Transverse colon (tissue), 4 donors: ENCODE measurements at regions not wholly inside any gene's neighbourhood (a gene's known extent, or its start where the extent isn't known, plus 50 kb on each side); places are given as distances from the start of the nearest gene placed in this dataset.

Experiments
- DNase-seq: peaks from one replicate; pipeline ENCODE4 v3.0.0-alpha.2; 2019
- H3K27ac ChIP-seq, 4 donors: fragments of 200-600 bp; sonication (generic); 2 replicates each; pipeline ENCODE4 v1.5.1; 2016 to 2018; ENCODE audit warnings: inconsistent platforms in 4 of 4
- H3K27me3 ChIP-seq: fragments of 200-600 bp; sonication (generic); 2 replicates; pipeline ENCODE4 v1.5.1; 2017; ENCODE audit warnings: inconsistent platforms
- H3K36me3 ChIP-seq, 4 donors: fragments of 200-600 bp; sonication (generic); 2 replicates each; pipeline ENCODE4 v1.5.1; 2017 to 2019; ENCODE audit warnings: inconsistent platforms in 4 of 4
- H3K4me1 ChIP-seq, 4 donors: fragments of 200-600 bp; sonication (generic); 2 replicates each; pipeline ENCODE4 v1.5.1; 2017 to 2020; ENCODE audit warnings: inconsistent platforms in 4 of 4
- H3K4me3 ChIP-seq, 4 donors: fragments of 200-600 bp; sonication (generic); 1 replicate in 1 of 4; 2 replicates in 3 of 4; pipeline versions ENCODE4 v1.5.1 to v1.6.1; 2017 to 2019; ENCODE audit warnings: inconsistent platforms in 4 of 4
- H3K9me3 ChIP-seq, 2 donors: fragments of 200-600 bp; sonication (generic); 2 replicates each; pipeline ENCODE4 v1.5.1; 2017 to 2019; ENCODE audit warnings: inconsistent platforms in 2 of 2
- EP300 ChIP-seq: sonication (generic); formaldehyde crosslinking; IDR thresholded peaks from one replicate; pipeline ENCODE4 v1.6.1; 2017; ENCODE audit warnings: antibody characterized with exemption, low read depth
- POLR2A ChIP-seq: fragments of 450-650 bp; IDR thresholded peaks from one replicate; pipeline ENCODE4 v1.6.1; 2016; ENCODE audit warnings: antibody characterized with exemption, mild to moderate bottlenecking, moderate library complexity
- POLR2AphosphoS5 ChIP-seq, 3 donors: sonication (generic); formaldehyde crosslinking; IDR thresholded peaks; one replicate each; pipeline ENCODE4 v1.6.1; 2016; ENCODE audit warnings: antibody characterized with exemption in 3 of 3
- WGBS, 2 donors: methylation state at CpG; one replicate each; pipeline ENCODE4 v1.1.5; 2018; ENCODE audit warnings: low coverage in 1 of 2; 5-methylcytosine and 5-hydroxymethylcytosine counted together
- in situ Hi-C, 4 donors: fragments of 200-750 bp; cut with MboI; loops; one replicate each; pipeline versions ENCODE4 v1.15.0 to v1.15.1; 2017; ENCODE audit warnings: low sequenced_read_pairs in 3 of 4, low pct_ligation_motif_present in 1 of 4, low pct_unique_long_range_greater_than_20kb in 1 of 4
- intact Hi-C: fragments of 100-400 bp; cut with DNase I; formaldehyde crosslinking; loops from one replicate; pipeline ENCODE4 v1.15.1; 2023; ENCODE audit warnings: low total_unique reads
- TF ChIP-seq, protein P1 (sequence below), 5 experiments: fragments of 200-600 bp in 3 of 5; fragments of 450-650 bp in 2 of 5; sonication (generic) in 3 of 5; IDR thresholded peaks; 1 replicate in 2 of 5; 2 replicates in 3 of 5; pipeline ENCODE4 v1.5.1; 2016 to 2017; ENCODE audit warnings: antibody characterized with exemption in 5 of 5, inconsistent platforms in 3 of 5, mild to moderate bottlenecking in 2 of 5, moderate library complexity in 1 of 5

DNA sequence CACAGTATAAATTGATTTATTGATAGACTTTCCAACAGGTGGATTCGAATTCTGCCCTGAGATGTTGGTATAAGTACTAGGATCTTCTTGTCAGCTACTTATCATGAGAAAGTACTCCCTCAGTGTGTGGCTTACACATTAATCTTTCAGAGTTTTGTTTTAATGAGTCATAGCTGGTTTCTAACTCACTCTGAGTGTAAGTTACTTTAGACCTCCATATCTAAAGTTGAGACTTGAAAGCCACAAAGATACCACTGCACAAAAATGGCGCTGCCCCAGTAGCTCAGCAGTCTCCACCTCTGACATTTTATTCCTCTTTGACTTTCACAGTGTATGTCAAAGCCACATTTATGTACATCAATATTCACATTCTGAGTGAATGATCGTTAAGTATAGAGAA is 318.5 kb downstream of the ARAP2 start:
- WGBS, 2 donors = 77% methylated on average over 3 of the region's 3 CpGs
- intact Hi-C loops = no loop called here
- no peaks in the 10 kb centered on the region for H3K9me3 ChIP-seq
- H3K27ac ChIP-seq = no peak overlapping the region
- H3K4me1 ChIP-seq = no peaks in the 10 kb centered on the region
- H3K36me3 ChIP-seq = no peaks in the 10 kb centered on the region
- in situ Hi-C loops = no loop called here
- no peak for DNase-seq
- no peaks in the 10 kb centered on the region for H3K27me3 ChIP-seq
- no peak overlapping the region for H3K4me3 ChIP-seq
- TF ChIP-seq EP300 (no peak), POLR2AphosphoS5 (IDR thresholded peaks at IDR 0.05) (no peak)

DNA sequence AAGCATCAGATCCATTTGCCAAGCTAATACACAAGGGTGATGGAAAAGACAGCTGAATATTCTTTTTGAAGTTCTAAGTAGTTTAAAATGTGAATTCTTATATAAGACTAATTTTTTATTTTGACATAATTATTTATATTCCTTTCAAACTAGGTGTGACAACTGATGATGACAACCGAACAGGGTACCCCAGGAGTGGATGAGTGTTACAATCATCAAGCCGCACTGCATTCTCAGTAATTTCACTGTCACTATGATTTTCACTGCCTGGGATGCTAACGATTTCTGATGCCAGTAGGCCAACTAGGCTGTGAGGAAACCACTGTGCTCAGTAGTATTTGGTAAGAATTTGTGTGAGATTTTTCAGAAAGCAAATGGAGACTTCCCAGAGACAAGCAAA is 317.5 kb downstream of the ARAP2 start:
- Histone ChIP-seq H3K27me3 (no peaks in the 10 kb centered on the region), H3K9me3 (no peaks in the 10 kb centered on the region), H3K4me1 (no peaks in the 10 kb centered on the region), H3K36me3 (no peaks in the 10 kb centered on the region), H3K27ac (no peak overlapping the region), H3K4me3 (no peak overlapping the region)
- intact Hi-C loops = no loop called here
- TF ChIP-seq, protein P1, sequence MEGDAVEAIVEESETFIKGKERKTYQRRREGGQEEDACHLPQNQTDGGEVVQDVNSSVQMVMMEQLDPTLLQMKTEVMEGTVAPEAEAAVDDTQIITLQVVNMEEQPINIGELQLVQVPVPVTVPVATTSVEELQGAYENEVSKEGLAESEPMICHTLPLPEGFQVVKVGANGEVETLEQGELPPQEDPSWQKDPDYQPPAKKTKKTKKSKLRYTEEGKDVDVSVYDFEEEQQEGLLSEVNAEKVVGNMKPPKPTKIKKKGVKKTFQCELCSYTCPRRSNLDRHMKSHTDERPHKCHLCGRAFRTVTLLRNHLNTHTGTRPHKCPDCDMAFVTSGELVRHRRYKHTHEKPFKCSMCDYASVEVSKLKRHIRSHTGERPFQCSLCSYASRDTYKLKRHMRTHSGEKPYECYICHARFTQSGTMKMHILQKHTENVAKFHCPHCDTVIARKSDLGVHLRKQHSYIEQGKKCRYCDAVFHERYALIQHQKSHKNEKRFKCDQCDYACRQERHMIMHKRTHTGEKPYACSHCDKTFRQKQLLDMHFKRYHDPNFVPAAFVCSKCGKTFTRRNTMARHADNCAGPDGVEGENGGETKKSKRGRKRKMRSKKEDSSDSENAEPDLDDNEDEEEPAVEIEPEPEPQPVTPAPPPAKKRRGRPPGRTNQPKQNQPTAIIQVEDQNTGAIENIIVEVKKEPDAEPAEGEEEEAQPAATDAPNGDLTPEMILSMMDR (IDR thresholded peaks at IDR 0.05) = no peak
- TF ChIP-seq POLR2AphosphoS5 (IDR thresholded peaks at IDR 0.05) (no peak), EP300 (no peak), POLR2A (no peak)
- WGBS, 2 donors = 84 to 86% methylated on average over 3 of the region's 3 CpGs
- in situ Hi-C loops = no loop called here
- DNase-seq = no peak

DNA sequence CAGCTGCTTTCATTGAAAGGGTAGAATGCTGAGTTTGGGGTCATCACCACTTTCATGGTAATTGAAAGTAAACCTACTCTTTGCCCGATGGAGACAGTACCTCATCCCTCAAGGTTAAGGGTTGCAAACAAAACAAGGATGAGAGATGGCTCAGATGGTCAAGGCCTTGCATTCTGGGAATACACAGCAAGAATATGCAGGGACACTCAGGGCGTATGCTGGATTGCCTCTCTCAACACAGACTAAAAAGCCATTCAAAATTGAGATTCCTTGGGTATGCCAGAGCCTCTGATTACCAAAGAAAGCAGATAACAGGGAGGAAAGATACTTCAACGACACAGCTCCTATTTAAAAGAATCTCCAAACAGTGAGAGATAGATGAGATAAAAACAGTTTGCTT is 310.4 kb downstream of the ARAP2 start:
- Histone ChIP-seq H3K4me3 (no peak overlapping the region), H3K27ac (no peak overlapping the region), H3K9me3 (no peaks in the 10 kb centered on the region), H3K27me3 (no peaks in the 10 kb centered on the region), H3K36me3 (no peaks in the 10 kb centered on the region), H3K4me1 (no peaks in the 10 kb centered on the region)
- whole genome bisulfite sequencing, 2 donors = 40% methylated on average over 2 to 3 of the region's 3 CpGs
- DNase-seq = no peak
- TF ChIP-seq, protein P1 (IDR thresholded peaks at IDR 0.05) = no peak
- TF ChIP-seq POLR2AphosphoS5 (IDR thresholded peaks at IDR 0.05) = no peak
- no peak for TF ChIP-seq EP300
- no peak for TF ChIP-seq POLR2A
- in situ Hi-C loops = no loop called here
- intact Hi-C loops = no loop called here

DNA sequence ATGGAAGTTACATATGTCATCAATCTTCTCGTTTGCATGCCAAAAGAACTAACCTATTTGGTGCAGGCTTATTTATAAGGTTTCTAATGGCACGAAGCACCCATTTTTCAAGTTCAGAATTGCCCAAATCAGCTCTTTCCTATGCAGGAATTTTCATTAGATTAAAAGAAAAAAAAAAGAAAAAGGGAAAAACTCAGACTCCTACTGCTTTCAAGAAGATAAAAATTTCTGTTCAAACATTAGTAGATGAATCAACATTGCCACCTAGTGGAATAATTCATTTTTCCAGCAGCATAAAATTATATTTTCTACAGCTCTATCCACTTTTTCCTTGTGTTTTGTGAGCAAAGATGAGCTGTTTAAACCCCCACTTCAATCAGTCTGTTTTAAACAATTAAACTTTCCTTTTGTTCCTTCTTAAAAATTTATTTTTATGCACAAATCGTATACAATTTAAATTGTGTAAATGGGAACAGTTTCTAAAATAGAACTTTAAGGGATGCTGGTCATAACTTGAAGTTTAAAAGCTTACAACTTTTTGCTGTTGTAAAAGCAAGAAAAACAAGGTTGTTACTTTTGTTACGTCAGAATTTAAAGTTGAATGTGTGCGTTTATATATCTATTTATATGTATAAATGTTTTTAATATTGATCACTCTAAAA is 309.9 kb downstream of the ARAP2 start:
- Histone ChIP-seq H3K36me3 (no peaks in the 10 kb centered on the region), H3K9me3 (no peaks in the 10 kb centered on the region), H3K4me3 (no peak overlapping the region), H3K27ac (no peak overlapping the region), H3K4me1 (no peaks in the 10 kb centered on the region), H3K27me3 (no peaks in the 10 kb centered on the region)
- no peak for TF ChIP-seq EP300
- TF ChIP-seq POLR2AphosphoS5 (IDR thresholded peaks at IDR 0.05) = no peak
- no peak for TF ChIP-seq POLR2A
- TF ChIP-seq, protein P1 (IDR thresholded peaks at IDR 0.05) = peak in 4 of 5 experiments; percentile 30 to 56 (median 40)
- 37 to 41% methylated on average over 5 of the region's 5 CpGs for WGBS, 2 donors
- no peak for DNase-seq
- intact Hi-C loops (no loop called here), in situ Hi-C loops (no loop called here)

DNA sequence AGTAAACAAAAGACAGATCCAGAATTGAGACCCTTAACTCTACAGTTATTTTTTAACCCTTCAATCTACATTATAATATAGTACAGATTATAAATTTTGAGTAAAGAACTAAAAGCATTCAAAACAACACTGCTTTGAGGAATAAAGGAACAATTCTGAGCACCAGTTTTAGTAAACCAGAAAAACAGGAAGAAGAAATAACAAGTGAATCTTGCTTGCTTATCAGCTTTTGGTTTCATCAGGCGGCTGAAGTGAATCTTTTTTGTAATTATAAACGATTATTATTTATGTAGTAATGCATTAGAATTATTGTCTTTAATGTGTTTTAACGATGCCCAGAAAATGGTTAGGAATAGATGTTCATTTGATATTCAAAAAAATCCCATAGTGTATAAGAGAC is 305.4 kb downstream of the ARAP2 start:
- H3K4me1 ChIP-seq = no peaks in the 10 kb centered on the region
- intact Hi-C loops (no loop called here), in situ Hi-C loops (no loop called here)
- no peak overlapping the region for H3K4me3 ChIP-seq
- no peaks in the 10 kb centered on the region for H3K36me3 ChIP-seq
- TF ChIP-seq POLR2A = no peak
- TF ChIP-seq EP300 = no peak
- no peak for TF ChIP-seq POLR2AphosphoS5 (IDR thresholded peaks at IDR 0.05)
- H3K9me3 ChIP-seq = no peaks in the 10 kb centered on the region
- H3K27me3 ChIP-seq = no peaks in the 10 kb centered on the region
- H3K27ac ChIP-seq = no peak overlapping the region
- WGBS, 2 donors = 56 to 77% methylated on average over 3 of the region's 3 CpGs
- no peak for DNase-seq
